ENCODE measurements at regions not wholly inside any gene's neighbourhood (a gene's known extent, or its start where the extent isn't known, plus 50 kb on each side); places are given as distances from the start of the nearest gene placed in this dataset.

GRCh38 chr3:94294806-94295205 is 231.9 kb downstream of the NSUN3 start:
- Histone ChIP-seq H3K4me1 (ENCODE audit: insufficient read depth, low read length, severe bottlenecking) (no peaks in the 10 kb centered on the region), H3K27me3 (ENCODE audit: insufficient read depth, low read length) (no peaks in the 10 kb centered on the region), H3F3A (ENCODE audit: insufficient read depth, low read length) (no peaks in the 10 kb centered on the region), H3K4me3 (ENCODE audit: low read depth, low read length, poor library complexity, severe bottlenecking) (no peak overlapping the region), H3K79me2 (ENCODE audit: insufficient read depth, low read length) (no peaks in the 10 kb centered on the region), H3K9ac (ENCODE audit: low read length) (no peak overlapping the region), H2AFZ (ENCODE audit: low read length) (no peak overlapping the region), H4K20me1 (ENCODE audit: insufficient read depth, low read length) (no peaks in the 10 kb centered on the region), H3K36me3 (ENCODE audit: insufficient read depth, low read length) (no peaks in the 10 kb centered on the region), H3K9me3 (ENCODE audit: low read length) (no peaks in the 10 kb centered on the region), H3K9me2 (ENCODE audit: low read depth, low read length) (no peaks in the 10 kb centered on the region), H3K4me2 (ENCODE audit: low read length) (no peak overlapping the region), H3K27ac (ENCODE audit: low read depth, low read length, poor library complexity, severe bottlenecking) (no peak overlapping the region)
- TF ChIP-seq, protein P1, sequence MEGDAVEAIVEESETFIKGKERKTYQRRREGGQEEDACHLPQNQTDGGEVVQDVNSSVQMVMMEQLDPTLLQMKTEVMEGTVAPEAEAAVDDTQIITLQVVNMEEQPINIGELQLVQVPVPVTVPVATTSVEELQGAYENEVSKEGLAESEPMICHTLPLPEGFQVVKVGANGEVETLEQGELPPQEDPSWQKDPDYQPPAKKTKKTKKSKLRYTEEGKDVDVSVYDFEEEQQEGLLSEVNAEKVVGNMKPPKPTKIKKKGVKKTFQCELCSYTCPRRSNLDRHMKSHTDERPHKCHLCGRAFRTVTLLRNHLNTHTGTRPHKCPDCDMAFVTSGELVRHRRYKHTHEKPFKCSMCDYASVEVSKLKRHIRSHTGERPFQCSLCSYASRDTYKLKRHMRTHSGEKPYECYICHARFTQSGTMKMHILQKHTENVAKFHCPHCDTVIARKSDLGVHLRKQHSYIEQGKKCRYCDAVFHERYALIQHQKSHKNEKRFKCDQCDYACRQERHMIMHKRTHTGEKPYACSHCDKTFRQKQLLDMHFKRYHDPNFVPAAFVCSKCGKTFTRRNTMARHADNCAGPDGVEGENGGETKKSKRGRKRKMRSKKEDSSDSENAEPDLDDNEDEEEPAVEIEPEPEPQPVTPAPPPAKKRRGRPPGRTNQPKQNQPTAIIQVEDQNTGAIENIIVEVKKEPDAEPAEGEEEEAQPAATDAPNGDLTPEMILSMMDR (IDR thresholded peaks at IDR 0.05; ENCODE audit: low read length) = no peak
- TF ChIP-seq EZH2 (IDR thresholded peaks at IDR 0.05; ENCODE audit: borderline replicate concordance, low read length) = no peak

- Histone ChIP-seq H2AFZ (ENCODE audit: low read length) (no peak overlapping the region), H3K79me2 (ENCODE audit: insufficient read depth, low read length) (no peaks in the 10 kb centered on the region), H3K9ac (ENCODE audit: low read length) (no peak overlapping the region), H3K4me1 (ENCODE audit: insufficient read depth, low read length, severe bottlenecking) (no peaks in the 10 kb centered on the region), H4K20me1 (ENCODE audit: insufficient read depth, low read length) (no peaks in the 10 kb centered on the region), H3K4me2 (ENCODE audit: low read length) (no peak overlapping the region), H3F3A (ENCODE audit: insufficient read depth, low read length) (no peaks in the 10 kb centered on the region), H3K9me3 (ENCODE audit: low read length) (no peaks in the 10 kb centered on the region), H3K9me2 (ENCODE audit: low read depth, low read length) (no peaks in the 10 kb centered on the region), H3K27me3 (ENCODE audit: insufficient read depth, low read length) (no peaks in the 10 kb centered on the region), H3K36me3 (ENCODE audit: insufficient read depth, low read length) (no peaks in the 10 kb centered on the region), H3K27ac (ENCODE audit: low read depth, low read length, poor library complexity, severe bottlenecking) (no peak overlapping the region), H3K4me3 (ENCODE audit: low read depth, low read length, poor library complexity, severe bottlenecking) (no peak overlapping the region)
- TF ChIP-seq, protein P1 (IDR thresholded peaks at IDR 0.05; ENCODE audit: low read length) = no peak
- TF ChIP-seq EZH2 (IDR thresholded peaks at IDR 0.05; ENCODE audit: borderline replicate concordance, low read length) = no peak
These were observed 236.9 kb downstream of the NSUN3 start for GRCh38 chr3:94299716-94300115.

- H3K4me1 ChIP-seq (ENCODE audit: insufficient read depth, low read length, severe bottlenecking) = no peaks in the 10 kb centered on the region
- no peaks in the 10 kb centered on the region for H3K79me2 ChIP-seq (ENCODE audit: insufficient read depth, low read length)
- H3K4me2 ChIP-seq (ENCODE audit: low read length) = no peak overlapping the region
- no peaks in the 10 kb centered on the region for H3K9me2 ChIP-seq (ENCODE audit: low read depth, low read length)
- no peaks in the 10 kb centered on the region for H3K36me3 ChIP-seq (ENCODE audit: insufficient read depth, low read length)
- no peak overlapping the region for H3K27ac ChIP-seq (ENCODE audit: low read depth, low read length, poor library complexity, severe bottlenecking)
- no peaks in the 10 kb centered on the region for H3K27me3 ChIP-seq (ENCODE audit: insufficient read depth, low read length)
- H3K9me3 ChIP-seq (ENCODE audit: low read length) = no peaks in the 10 kb centered on the region
- H4K20me1 ChIP-seq (ENCODE audit: insufficient read depth, low read length) = no peaks in the 10 kb centered on the region
- H3K4me3 ChIP-seq (ENCODE audit: low read depth, low read length, poor library complexity, severe bottlenecking) = no peak overlapping the region
- no peaks in the 10 kb centered on the region for H3F3A ChIP-seq (ENCODE audit: insufficient read depth, low read length)
- H3K9ac ChIP-seq (ENCODE audit: low read length) = no peak overlapping the region
- no peak overlapping the region for H2AFZ ChIP-seq (ENCODE audit: low read length)
- no peak for TF ChIP-seq EZH2 (IDR thresholded peaks at IDR 0.05; ENCODE audit: borderline replicate concordance, low read length)
- TF ChIP-seq, protein P1 (IDR thresholded peaks at IDR 0.05; ENCODE audit: low read length) = no peak
These were observed 238.5 kb downstream of the NSUN3 start for GRCh38 chr3:94301366-94301765.
